ENCODE measurements at regions not wholly inside any gene's neighbourhood (a gene's known extent, or its start where the extent isn't known, plus 50 kb on each side); places are given as distances from the start of the nearest gene placed in this dataset.

DNA sequence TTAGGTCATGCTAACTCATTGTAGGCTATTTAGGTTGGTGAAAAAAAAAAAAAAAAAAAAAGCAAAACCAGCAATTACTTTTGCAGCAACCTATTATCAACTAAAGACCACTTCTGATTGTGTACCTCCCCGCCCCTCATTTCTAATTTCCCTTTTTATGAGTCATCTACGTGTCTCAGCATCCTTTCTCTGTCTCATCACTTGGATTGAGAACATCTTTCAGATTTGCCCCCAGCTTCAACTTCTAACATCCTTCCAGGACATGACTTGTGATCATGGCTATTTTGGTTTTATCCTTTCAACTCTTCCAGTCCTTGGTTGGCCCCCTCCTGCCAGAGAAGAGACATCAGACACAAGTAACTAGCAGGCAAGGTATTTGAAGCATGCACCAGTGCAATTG is 156.7 kb upstream of the CCN2 start:
- FAIRE-seq (no peak), DNase-seq (ENCODE audit: insufficient read length, low spot score) (no peak)

DNA sequence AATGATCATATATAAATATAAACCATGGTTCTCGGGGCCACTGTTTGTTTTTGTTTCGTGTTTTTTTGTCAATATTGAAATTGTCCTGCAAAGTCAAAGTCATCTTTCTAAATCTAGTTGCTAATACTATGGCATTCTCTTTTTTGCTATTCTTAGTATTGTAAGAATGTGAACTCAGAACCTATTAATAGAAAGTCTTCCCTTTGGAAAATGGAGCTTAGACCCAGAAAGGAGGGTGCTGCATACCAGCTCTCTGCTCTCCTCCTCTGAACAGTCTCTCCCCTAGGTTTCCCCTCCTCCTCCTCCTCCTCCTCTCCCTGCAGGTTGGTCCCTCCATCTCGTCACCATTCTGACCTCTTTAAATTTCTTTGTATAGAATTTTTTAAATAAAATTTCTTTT is 150.4 kb upstream of the CCN2 start:
- no peak for FAIRE-seq
- no peak for DNase-seq (ENCODE audit: insufficient read length, low spot score)

DNA sequence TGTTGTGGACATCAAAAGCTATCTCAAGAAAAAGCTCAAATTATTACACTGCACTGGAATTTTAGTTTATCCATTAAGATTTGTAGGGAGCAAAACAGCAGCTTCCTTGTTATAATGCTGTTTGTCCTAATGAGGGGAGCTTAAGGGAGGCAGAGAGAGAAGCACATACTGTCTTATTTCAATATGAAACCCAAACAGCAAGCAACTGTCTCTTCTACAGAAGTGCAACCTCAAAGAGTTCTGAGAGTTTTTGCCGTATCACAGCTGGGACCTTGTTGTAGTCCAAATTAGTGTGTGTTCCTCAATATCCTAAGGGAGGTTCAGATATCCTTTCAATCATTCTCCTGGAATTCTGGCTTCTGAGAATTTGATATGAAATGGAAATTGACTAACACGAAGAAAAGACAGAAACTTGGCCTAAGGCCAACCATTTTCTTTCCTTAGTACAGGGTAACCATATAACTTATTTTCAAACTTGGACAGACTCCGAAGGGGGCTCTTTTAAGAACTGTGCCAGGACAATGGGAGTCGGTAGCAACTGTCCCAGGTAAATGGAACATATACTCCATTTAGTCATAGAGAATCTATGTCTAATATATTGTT is 149.3 kb upstream of the CCN2 start:
- FAIRE-seq (no peak), DNase-seq (ENCODE audit: insufficient read length, low spot score) (no peak)

DNA sequence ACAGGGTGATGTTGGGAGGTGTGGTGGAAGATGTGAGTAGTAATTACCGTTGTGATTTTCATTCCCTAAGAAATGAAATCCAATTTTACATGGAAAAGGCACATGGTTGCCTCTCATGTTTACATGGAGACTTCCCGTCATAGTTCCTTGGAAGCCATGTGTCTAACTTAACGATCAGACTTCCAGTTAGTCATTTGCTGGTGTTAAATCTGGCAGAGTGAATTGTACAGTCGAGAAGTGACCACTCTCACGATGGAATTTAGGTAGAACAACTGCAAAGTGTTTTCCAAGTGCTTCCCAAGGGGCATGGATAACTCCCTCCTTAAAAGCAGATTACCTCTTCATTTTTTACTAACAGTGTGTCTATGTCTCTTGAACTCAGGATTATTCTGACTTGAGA is 145.8 kb upstream of the CCN2 start:
- FAIRE-seq (no peak), DNase-seq (ENCODE audit: insufficient read length, low spot score) (no peak)

DNA sequence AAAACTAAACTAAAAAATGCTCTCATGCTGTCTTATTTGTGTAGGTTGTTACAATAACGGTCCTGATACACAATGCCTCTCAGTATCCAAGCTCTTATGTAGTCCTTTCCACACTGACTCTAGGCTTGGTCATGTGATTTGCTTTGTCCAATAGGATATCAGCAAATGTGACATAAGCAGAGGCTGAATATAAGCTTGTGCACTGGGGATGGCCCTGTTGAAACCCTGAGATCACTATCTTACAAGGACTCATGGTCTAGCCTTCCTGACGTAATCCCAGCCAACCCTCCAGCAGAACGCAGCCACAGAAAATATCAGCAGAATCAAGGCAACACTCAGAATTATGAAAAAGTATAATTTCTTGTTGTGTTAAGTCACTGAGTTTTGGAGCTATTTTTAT is 145.1 kb upstream of the CCN2 start:
- FAIRE-seq (no peak), DNase-seq (ENCODE audit: insufficient read length, low spot score) (no peak)

DNA sequence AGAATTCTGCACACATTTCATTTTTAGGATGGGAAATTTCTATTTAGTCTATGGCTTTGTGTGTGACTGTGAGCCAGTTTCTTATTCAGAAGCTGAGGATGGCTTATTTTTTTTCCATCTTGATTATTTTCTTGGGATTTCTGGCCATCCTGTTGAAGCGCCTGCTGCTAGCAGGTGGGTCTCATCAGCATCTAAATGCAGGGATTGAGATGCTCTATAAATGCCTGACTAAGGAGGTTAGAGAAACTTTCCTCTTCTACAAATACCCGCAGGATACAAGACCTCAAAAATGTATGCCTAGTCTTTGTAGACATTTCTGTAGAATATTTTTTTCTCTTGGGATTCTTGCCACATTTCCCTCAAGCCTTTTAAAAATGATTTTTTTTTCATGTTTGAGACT is 138.0 kb upstream of the CCN2 start:
- DNase-seq (ENCODE audit: insufficient read length, low spot score) (no peak), FAIRE-seq (no peak)

DNA sequence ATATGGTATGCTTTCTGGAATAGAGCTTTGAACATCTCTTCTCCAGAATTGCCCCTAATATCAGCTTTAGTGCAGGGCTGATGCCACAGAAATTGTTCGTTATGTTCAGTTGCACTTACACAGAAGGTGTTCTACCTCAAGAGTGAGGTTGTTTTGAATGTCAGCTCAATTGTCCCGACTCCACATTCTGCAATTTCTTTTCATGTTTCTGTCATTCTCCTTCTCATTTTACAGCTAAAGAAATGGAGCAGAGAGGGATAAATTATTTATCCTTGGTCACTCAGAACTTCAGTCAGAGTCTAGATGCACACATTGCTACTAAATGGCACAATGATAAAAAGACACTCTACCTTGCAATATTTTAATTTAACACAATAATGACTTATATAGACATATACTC is 137.0 kb upstream of the CCN2 start:
- DNase-seq (ENCODE audit: insufficient read length, low spot score) (no peak), FAIRE-seq (no peak)

DNA sequence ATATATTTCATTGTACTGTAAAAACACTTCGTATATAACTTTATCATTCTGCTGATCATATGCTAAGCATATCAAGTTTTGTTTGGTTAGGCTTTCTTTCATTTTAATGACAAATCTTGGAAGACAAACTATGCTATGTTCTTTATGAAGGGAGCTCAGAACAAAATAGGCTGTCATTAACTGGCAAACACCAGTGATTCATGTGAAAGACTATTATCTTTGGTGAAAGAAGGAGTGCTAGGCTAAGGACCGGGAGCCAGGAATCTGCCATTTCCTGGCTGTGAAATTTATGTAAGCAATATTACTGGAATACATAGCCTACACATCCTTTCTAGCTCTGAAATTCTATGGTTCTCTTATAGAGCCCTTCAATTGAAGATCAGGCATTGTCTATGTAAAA is 136.2 kb upstream of the CCN2 start:
- FAIRE-seq (no peak), DNase-seq (ENCODE audit: insufficient read length, low spot score) (no peak)

DNA sequence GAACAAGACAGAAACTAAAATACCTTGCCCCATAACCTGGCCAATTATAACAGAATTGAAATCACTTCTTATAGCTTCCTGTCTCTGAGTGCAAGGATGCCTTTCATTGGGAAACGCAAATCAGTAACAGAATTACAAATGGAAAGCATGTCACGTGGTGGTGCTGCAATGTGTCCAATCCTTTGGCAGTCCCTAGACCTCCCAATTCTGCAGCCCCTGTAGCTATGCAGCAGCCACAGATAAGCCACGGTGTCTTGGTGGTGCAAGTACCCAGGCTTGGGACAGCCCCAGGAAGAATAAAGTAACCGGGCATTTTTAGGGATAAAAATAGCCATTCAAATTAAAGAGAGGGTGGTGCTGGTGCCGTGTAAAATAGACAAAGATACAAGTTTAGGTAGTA is 134.6 kb upstream of the CCN2 start:
- no peak for FAIRE-seq
- DNase-seq (ENCODE audit: insufficient read length, low spot score) = no peak

DNA sequence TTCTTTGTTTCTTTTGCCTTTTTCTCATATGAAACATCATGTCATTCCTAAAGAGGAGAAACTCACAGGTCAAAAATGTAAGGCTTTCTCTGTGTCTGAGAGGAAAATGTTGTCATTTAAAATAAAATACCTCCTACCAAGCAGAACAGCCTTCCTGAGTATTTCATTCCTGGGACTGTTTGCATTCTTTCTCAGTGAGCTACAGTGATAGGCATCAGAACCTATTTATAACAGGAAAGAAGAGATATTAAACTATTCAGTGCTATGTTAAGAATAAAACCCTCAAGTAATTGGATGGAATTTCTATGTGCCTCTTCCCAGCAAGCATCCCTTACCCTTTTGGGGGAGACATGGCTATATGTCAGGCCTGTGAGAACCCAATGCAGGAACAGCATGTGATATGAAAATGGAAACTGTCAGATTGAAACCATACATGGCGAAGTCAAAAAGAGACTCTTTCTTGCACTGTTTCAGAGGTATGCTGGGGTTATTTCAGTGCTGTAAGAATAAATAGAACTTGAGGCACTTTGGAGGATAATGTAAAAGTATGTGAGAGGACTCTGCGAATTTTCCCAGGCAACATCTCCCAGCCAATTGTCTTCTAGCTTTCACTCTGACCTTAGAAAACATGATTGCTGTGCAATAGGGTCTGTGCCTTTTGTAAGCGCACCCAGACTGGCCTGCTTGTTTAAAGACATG is 133.8 kb upstream of the CCN2 start:
- DNase-seq (ENCODE audit: insufficient read length, low spot score) (no peak), FAIRE-seq (peak; percentile 56)

DNA sequence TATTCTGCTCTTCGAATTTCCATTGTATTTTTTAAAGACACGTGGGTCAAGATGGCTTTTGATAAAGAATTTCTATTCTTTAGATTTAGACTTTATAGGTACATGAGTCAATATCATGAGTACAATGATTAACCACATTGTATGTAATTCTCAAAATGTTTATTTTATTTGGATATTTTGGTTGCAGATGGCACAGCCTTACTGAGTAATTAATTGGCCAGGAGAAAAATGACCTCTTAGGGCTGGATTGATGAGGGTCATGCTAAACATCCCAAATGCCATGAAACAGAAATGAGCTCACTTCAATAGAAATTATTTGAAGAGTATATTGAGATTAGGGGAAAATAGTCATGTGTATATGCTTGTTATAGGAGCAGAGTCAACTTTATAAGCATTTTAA is 131.2 kb upstream of the CCN2 start:
- DNase-seq (ENCODE audit: insufficient read length, low spot score) = no peak
- FAIRE-seq = no peak

DNA sequence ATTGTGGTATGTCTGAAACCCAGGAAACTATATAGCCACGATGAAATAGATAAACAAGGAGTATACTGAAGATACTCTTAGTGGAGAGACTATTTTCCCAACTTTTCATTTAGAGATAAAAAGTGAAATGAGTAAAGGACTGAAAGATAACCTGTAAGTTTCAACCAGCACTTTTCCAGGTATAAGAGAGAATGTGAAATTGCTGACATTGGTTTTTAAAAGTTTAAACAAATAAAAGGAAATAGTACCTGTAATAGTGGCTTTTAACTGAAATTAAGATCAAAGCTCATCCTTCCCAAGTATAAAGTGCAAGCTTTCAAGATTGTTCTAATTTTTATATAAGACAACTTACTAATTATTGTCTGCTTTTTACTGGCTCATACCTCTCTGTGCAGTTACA is 130.2 kb upstream of the CCN2 start:
- FAIRE-seq (no peak), DNase-seq (ENCODE audit: insufficient read length, low spot score) (no peak)

DNA sequence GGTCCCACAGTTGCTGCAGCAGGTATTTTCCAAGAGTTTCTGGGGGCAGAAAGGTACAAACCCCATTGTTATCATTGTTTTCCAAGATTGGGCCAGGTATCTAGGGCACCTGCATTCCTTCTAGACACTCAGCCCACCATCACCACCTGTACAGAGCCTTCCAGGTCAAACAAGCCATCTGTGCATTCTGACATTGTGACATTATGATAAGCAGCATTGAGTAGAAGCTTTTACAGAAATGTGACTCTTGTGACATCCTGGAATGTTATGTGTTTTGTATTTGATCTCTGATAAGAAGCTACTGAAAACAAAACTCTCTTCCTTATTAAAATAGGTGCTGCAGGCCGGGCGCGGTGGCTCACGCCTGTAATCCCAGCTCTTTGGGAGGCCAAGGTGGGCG is 128.1 kb upstream of the CCN2 start:
- DNase-seq (ENCODE audit: insufficient read length, low spot score) = no peak
- FAIRE-seq = no peak

DNA sequence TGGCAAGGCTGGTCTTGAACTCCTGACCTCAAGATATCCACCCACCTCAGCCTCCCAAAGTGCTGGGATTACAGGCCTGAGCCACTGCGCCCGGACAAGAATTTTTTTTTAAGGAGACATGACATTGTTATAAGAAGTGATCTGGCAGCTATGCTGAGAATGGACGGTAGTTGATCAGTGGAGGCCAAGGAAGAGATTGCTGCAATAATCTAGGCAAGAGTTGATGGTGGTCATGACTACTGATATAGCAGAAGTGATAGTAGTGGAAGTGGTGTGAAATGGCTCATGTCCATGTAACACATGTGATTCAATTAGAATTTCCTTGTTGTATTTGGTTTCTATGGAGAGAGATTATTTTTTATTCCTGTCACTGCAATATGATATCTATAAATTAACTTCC is 125.3 kb upstream of the CCN2 start:
- DNase-seq (ENCODE audit: insufficient read length, low spot score) = no peak
- FAIRE-seq = no peak

DNA sequence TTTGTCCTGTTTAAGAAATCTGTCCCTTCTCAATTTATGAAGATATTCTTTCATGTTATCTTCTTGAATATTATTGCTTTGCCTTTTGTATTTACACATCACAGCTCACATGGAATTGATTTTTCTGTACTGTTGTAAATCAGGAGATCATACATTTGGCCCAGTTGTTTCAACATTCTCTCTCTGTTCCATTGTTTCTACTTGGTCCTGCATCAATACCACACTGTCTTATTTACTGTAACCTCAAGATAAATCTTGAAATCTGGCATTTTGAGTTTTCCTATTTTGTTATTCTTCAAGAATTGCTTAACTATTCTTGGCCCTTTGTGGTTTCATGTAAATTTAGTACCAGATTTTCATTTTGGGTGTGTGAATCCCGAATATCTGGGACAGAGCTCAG is 121.7 kb upstream of the CCN2 start:
- FAIRE-seq = no peak
- DNase-seq (ENCODE audit: insufficient read length, low spot score) = no peak

DNA sequence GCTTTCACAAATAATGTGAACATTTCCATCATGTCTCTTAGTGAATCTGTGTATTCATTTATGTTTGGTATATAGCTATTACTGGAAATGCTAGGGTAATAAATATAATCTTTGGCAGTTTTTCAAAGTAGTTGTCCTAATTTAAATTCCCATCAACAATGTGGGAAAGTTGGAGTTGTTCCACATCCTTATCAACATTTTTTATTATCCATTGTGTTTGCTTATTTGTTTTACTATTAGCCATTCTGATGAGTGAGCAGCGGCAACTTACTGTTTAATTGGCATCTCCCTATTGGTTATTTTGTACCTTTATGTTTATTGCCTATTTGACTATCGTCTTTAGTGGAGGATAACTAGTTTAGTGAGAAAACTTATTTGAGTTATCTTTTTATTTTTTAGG is 121.1 kb upstream of the CCN2 start:
- DNase-seq (ENCODE audit: insufficient read length, low spot score) (no peak), FAIRE-seq (no peak)

DNA sequence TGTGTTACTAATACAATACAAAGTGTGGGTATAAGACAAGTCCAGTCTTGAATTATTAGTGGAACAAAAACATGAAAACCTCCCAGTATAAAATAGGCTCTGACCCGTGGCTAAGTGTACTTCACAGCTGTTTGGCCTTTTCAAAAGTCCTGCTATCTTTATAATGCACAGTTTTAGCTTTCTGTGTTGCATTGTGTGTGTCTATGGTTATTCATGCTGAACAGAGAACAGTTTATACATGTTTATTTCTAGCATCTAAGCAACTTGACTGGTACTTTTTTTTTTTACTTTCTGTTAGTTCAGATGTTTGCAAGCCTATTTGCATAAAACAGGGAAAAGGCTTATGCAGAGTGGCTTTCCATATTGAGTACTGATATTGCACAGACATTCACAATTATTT is 119.2 kb upstream of the CCN2 start:
- DNase-seq (ENCODE audit: insufficient read length, low spot score) = no peak
- FAIRE-seq = no peak

DNA sequence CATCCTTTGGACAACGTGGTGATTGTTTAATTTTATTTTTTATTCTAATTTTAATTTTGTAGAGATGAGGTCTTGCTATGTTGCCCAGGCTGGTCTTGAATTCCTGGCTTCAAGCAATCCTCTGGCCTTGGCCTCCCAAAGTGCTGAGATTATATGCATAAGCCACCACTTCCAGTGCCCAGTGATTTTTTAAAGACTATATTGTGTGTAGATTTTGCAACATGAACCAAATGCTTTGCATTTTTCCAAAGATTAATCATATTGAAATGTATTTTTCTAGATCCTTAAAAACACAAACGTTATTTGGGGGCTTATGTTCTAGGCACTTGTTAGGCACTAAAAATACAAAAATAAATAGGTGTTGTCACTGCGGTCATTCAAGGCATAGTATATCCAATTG is 117.6 kb upstream of the CCN2 start:
- DNase-seq (ENCODE audit: insufficient read length, low spot score) (no peak), FAIRE-seq (no peak)

DNA sequence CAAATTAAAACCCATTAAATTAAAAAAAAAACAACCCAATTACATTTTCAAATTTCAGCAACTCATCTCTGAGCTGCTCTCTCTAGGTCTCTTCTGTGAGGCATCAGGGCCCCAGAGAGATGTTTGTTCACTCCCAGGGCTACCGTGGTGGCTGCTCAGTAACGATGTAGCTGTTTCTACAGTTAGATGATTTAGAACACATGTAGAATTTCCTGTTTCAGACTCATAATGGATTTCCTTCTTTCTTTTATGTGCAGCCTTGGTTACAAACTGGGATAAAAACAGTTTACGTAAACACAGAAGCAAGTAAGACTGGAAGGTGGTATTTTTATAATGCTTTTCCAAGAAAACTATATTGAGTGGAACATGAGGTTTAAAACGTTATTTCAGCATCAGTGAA is 116.1 kb upstream of the CCN2 start:
- FAIRE-seq (no peak), DNase-seq (ENCODE audit: insufficient read length, low spot score) (no peak)

DNA sequence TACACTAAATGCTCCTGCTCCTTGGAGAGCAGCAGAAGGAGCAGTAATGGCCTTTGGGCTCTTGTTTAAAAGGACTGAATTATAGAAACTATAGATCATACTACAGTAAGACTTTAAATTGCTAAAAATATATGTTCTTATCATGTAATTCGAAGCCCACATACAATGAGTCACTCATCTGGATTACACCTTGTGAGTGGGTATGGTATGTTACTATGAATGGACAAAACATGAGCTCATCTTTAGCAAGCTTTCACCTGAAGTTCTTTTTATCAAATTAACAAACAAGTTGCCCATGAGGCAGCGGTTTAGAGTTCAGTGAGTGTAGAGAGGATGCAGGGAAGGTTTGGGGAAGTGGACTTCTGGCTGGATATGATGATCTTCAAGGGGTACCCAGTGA is 114.4 kb upstream of the CCN2 start:
- no peak for FAIRE-seq
- no peak for DNase-seq (ENCODE audit: insufficient read length, low spot score)

DNA sequence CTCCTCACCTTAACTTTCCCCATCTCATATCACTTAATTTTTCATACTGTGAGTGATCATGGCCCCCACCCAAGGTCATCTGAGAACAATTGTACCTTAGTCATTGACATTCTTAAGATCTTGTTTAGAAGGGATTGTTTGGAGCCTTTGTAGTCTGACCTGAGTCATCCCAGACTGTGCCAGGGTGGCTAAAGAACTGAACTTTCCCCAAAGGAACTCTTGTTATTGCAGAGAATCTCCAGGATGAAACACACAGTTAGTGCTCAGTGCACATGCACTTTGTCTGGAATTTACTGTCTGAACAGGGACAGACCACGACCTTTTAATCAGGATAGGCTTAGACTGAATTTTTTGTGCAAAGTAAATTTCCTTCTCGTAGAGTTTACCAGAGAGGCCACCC is 112.6 kb upstream of the CCN2 start:
- FAIRE-seq (no peak), DNase-seq (ENCODE audit: insufficient read length, low spot score) (no peak)

DNA sequence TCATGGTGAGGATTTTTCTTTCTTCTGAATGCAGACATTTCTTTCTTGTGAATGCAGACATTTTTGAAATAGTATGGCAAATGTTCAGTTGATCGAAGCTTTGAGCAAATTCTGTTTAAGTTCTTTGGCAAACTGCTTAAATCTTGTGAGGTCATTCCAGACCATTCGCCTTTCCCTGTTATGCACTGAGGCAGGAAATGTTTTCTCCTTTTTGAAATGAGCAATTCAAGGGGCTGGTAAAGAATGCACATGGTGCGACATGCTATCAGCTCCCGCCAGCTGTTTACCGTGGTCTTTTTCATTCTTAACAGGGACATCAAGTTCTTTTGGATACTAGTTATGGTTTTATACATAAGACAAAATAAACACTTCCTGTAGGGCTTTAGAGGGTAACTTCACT is 112.0 kb upstream of the CCN2 start:
- no peak for DNase-seq (ENCODE audit: insufficient read length, low spot score)
- FAIRE-seq = no peak

DNA sequence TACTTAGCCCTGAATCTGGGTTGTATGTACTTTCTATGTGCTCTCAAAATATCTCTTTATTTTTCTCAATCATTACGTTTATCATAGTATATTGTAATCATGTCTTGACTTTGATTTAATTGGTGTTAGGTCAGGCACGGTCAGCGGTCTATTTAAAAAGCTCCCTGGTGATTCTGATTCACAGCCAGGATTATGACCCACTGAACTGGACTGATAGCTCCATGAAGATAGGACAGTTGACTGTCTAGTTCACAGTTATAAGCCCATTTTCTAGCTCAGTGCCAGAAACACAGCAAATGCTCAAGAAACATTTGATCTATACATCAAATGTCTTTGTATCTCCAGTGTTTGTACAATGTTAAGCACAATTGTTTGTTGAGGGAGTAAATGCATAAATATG is 111.5 kb upstream of the CCN2 start:
- FAIRE-seq = no peak
- DNase-seq (ENCODE audit: insufficient read length, low spot score) = no peak

Measured in GM19239 (cell line).